HepG2 (cell line): ENCODE measurements at regions not wholly inside any gene's neighbourhood (a gene's known extent, or its start where the extent isn't known, plus 50 kb on each side); places are given as distances from the start of the nearest gene placed in this dataset.

ENCODE experiments used
- BRCA1 ChIP-seq: sonication (generic); formaldehyde crosslinking; IDR thresholded peaks from 2 replicates; pipeline ENCODE4 v1.4.0; 2020; ENCODE audit warnings: missing genetic modification reagents
- CENPT ChIP-seq: sonication (generic); formaldehyde crosslinking; IDR thresholded peaks from 2 replicates; pipeline ENCODE4 v1.8.0; 2022; ENCODE audit warnings: low read depth, mild to moderate bottlenecking, moderate library complexity, missing genetic modification reagents
- NFE2 ChIP-seq: sonication (generic); formaldehyde crosslinking; IDR thresholded peaks from 2 replicates; pipeline ENCODE4 v1.4.0; 2020; ENCODE audit warnings: missing genetic modification reagents
- NFE2L1 ChIP-seq: sonication (generic); formaldehyde crosslinking; IDR thresholded peaks from 2 replicates; pipeline ENCODE4 v1.4.0; 2020; ENCODE audit warnings: missing genetic modification reagents, mild to moderate bottlenecking, borderline replicate concordance
- RXRA ChIP-seq: sonication (generic); formaldehyde crosslinking; IDR thresholded peaks from 2 replicates; pipeline ENCODE4 v1.5.1; 2020; ENCODE audit warnings: missing genetic modification reagents
- SUZ12 ChIP-seq: fragments of 150-350 bp; IDR thresholded peaks from 2 replicates; pipeline ENCODE4 v1.6.1; 2014; ENCODE audit warnings: low read depth, low read length
- ZNF891 ChIP-seq: sonication (generic); formaldehyde crosslinking; IDR thresholded peaks from 2 replicates; pipeline ENCODE4 v1.5.0; 2020; ENCODE audit warnings: mild to moderate bottlenecking, missing genetic modification reagents
- ZSCAN9 ChIP-seq: IDR thresholded peaks from 2 replicates; pipeline ENCODE4 v1.6.1; 2016; ENCODE audit warnings: borderline replicate concordance
- TF ChIP-seq, protein P1 (sequence below): IDR thresholded peaks from 2 replicates; pipeline ENCODE4 v1.6.1; 2012; ENCODE audit warnings: low read length, improper control_type of control experiment
- TF ChIP-seq, protein P2 (sequence below): sonication (generic); formaldehyde crosslinking; IDR thresholded peaks from 2 replicates; pipeline ENCODE4 v1.5.0; 2020; ENCODE audit warnings: mild to moderate bottlenecking, missing genetic modification reagents, moderate library complexity

DNA sequence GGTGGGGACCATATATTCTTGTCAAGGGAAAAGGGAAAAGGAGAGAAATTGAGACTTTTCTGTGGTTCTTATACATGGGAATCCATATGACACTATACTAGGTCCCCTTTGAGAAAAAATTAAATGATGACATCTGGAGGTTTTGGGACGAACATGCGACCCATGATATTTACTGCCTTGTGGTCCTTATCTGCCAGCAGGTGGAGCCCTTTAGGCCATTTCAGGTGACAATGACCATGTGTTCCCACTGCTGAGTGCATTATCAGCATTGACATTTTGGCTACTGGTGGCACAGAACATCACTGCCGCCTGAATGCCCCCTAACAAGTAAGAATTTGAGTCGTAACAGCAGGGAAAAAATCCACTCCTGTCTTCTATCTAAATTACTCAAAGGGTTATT, 843.4 kb downstream of the FSTL5 start:
- TF ChIP-seq RXRA (CRISPR knock-in tag) = no peak
- TF ChIP-seq ZNF891 (CRISPR knock-in tag) = no peak
- TF ChIP-seq, protein P1, sequence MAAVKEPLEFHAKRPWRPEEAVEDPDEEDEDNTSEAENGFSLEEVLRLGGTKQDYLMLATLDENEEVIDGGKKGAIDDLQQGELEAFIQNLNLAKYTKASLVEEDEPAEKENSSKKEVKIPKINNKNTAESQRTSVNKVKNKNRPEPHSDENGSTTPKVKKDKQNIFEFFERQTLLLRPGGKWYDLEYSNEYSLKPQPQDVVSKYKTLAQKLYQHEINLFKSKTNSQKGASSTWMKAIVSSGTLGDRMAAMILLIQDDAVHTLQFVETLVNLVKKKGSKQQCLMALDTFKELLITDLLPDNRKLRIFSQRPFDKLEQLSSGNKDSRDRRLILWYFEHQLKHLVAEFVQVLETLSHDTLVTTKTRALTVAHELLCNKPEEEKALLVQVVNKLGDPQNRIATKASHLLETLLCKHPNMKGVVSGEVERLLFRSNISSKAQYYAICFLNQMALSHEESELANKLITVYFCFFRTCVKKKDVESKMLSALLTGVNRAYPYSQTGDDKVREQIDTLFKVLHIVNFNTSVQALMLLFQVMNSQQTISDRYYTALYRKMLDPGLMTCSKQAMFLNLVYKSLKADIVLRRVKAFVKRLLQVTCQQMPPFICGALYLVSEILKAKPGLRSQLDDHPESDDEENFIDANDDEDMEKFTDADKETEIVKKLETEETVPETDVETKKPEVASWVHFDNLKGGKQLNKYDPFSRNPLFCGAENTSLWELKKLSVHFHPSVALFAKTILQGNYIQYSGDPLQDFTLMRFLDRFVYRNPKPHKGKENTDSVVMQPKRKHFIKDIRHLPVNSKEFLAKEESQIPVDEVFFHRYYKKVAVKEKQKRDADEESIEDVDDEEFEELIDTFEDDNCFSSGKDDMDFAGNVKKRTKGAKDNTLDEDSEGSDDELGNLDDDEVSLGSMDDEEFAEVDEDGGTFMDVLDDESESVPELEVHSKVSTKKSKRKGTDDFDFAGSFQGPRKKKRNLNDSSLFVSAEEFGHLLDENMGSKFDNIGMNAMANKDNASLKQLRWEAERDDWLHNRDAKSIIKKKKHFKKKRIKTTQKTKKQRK = no peak
- TF ChIP-seq, protein P2, sequence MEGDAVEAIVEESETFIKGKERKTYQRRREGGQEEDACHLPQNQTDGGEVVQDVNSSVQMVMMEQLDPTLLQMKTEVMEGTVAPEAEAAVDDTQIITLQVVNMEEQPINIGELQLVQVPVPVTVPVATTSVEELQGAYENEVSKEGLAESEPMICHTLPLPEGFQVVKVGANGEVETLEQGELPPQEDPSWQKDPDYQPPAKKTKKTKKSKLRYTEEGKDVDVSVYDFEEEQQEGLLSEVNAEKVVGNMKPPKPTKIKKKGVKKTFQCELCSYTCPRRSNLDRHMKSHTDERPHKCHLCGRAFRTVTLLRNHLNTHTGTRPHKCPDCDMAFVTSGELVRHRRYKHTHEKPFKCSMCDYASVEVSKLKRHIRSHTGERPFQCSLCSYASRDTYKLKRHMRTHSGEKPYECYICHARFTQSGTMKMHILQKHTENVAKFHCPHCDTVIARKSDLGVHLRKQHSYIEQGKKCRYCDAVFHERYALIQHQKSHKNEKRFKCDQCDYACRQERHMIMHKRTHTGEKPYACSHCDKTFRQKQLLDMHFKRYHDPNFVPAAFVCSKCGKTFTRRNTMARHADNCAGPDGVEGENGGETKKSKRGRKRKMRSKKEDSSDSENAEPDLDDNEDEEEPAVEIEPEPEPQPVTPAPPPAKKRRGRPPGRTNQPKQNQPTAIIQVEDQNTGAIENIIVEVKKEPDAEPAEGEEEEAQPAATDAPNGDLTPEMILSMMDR (CRISPR knock-in tag) = peak; percentile 57
- no peak for TF ChIP-seq NFE2
- no peak for TF ChIP-seq BRCA1
- TF ChIP-seq SUZ12 = no peak
- TF ChIP-seq NFE2L1 (CRISPR knock-in tag) = no peak
- TF ChIP-seq ZSCAN9 (CRISPR knock-in tag) = no peak
- no peak for TF ChIP-seq CENPT
